NCI-H1048 (cell line): ENCODE measurements at regions not wholly inside any gene's neighbourhood (a gene's known extent, or its start where the extent isn't known, plus 50 kb on each side); places are given as distances from the start of the nearest gene placed in this dataset.
A peak's percentile ranks its signal among the peaks of the same experiment; 100 is the strongest.

Experiments used
- DNase-seq: peaks from one replicate; lab custom pipeline; 2025; lab: John Stamatoyannopoulos, UW

DNA sequence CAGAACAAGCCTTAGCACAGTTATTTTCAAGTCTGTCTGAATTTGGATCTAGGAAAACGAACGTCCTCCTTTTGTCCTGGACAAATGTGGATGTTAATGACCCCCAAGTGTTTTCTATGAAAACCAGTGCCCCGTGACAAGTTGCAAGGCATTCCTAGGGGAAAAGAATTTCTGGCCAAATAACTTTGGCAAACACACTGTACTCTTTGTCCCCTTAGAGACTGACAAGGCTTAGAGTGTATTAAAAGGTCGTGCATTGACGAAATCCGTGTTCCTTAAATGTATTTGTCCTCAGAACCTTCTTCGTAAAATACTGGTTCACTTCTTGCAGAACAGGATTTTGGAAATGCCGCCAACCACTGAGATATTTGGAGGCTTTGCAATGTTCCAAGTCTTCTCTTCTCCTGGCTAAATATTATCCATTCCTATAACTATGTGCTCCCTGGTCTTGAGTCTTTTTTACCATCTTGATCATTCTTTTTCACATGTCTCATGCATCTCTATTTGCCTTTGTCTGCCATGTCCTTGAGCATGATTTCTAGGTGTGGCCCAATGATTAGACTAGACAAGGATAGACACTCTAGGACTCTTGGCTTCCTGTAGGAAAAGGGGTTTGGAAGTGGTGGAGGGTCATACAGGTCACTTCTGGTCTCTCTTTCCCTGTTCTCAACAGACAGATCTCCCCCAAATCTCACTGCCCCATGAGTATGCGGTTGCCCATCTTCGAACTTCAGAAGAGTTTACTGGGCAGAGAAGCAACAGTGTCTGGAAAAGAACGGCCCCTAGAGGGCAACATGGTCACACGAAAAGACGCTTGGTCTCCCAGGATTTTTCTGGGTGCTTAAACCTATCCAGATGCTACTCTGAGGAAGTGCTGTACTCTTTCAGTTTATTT lies 117.5 kb downstream of the EDEM1 start:
- peak; percentile 2 for DNase-seq

DNA sequence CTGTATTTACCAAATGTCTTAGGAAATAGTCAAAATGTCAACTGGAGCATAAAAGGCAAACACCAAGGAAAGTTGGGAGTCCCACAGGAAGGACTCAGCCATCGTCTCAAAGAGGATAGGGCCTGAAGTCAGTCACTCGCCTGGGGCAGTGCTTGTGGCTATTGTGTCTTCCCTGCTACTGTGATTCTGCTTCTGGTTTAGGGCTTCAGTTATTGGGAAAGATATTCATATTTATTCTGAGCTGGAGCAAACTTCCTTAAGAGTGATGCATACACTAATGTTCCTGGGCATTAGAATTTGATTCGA lies 118.1 kb downstream of the EDEM1 start:
- DNase-seq: no peak

GRCh38 chr3:5309171-5309570 lies 121.7 kb downstream of the EDEM1 start:
- DNase-seq: no peak

- no peak for DNase-seq
Observed at GRCh38 chr3:5309602-5310001, 122.1 kb downstream of the EDEM1 start.

DNA sequence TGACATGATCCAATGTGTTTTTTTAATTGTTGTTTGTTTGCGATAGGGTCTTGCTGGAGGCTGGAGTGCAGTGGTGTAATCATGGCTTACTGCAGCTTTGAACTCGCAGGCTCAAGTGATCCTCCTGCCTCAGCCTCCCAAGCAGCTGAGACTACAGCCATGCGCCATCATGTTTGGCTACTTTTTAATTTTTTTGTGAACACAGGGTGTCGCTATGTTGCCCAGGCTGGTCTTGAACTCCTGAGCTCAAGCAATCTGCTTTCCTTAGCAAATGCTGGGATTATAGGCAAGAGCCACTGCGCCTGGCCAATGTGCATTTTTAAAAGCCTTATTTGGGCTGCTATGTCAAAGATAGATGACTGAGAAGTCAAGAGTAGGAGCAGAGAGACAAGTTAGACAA lies 123.0 kb downstream of the EDEM1 start:
- no peak for DNase-seq

- DNase-seq: no peak
Observed at GRCh38 chr3:5312290-5312689, 124.8 kb downstream of the EDEM1 start.

DNA sequence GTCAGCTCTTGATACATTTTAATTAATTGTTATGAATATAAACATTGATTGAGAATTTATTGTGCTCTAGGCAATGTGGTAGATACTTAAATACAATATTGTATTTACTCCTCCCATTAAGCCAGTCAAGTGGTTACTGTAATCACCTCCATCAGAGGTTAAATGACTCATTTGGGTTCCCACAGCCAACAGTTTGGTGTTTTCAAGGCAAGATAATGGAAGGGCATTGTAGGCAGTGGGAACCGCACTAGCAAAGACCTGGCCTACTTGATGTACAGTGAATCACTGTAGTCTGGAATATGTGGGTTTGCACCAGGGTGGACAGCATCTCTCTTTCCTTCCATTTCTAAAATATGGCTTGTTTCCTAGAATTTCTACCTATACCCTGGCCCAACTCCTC lies 127.4 kb downstream of the EDEM1 start:
- no peak for DNase-seq

- DNase-seq: no peak
Observed at GRCh38 chr3:5317557-5317956, 130.1 kb downstream of the EDEM1 start.

DNA sequence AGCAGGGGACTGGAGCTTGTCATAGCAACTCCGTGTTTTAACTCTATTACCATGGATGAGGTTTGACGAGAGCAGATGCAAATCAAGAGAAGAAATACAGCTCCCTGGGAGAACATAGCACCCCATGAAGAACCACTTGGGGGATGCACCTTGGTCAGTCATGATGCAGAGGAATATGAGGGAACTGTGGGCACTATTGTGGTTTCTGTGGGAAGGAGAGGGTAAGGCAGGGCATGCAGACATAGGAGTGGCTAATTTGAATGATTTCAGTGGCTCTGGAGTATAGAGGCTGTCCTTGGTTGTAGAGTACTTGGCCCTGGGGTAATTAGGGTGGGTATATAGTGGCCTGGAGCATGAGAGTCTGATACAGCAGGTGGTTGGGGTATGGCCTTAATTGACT lies 131.9 kb downstream of the EDEM1 start:
- no peak for DNase-seq

DNA sequence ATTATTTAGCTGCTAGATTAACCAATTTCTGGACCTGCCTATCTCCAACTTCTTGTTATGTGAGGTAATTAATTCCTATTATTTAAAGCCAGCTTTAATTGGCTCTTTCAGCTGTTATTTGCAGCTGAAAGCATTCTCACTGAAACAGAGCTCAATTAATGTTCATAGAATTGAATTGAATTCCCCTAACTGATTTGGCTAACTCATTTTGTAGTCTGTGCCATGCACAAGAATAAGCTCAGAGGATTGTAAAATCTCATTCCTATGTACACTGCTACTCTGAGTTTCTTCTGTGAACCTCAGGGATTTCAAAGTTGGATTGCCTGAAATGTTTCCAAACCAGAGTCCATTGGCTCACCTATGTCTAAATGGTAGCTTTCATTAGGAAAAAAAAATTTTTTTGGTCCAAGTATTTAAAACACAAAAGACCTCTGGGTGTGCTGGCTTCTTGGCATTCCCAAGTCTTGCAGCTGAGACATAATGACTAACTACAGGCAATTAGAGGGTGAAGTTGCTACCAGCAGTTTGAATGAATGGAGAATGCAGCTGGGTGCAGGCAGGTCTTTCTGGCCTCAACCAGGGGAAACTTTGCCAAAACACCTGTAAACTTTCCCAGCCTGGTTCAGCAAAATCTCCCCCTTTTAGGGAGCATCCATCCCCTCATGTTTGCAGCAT lies 134.3 kb downstream of the EDEM1 start:
- no peak for DNase-seq

- no peak for DNase-seq
Observed at GRCh38 chr3:5324780-5325179, 137.3 kb downstream of the EDEM1 start.

GRCh38 chr3:5330152-5330810 lies 142.8 kb downstream of the EDEM1 start:
- DNase-seq: no peak

GRCh38 chr3:5331567-5332269 lies 144.2 kb downstream of the EDEM1 start:
- DNase-seq: no peak

- DNase-seq: no peak
Observed at GRCh38 chr3:5332270-5332956, 144.9 kb downstream of the EDEM1 start.

GRCh38 chr3:5339967-5340535 lies 152.5 kb downstream of the EDEM1 start:
- no peak for DNase-seq

DNA sequence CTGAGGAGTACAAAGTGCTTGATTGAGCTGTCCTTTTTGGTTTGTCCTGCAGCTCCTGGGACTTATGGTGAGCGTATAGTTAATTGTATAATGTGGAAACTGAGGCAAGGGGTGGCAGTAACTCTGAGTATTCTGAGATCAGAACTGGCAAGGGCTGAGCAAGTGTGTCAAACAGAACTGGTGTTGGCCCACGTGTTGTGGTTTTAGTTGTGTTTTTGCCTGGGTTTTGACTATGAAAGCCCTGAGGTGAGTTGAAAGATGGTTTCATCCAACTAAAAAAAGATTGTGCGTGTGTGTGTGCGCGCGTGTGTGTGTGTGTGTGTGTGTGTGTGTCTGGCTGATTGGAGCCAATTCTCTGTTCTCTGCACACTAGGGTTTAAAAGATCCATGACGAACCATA lies 154.1 kb downstream of the EDEM1 start:
- no peak for DNase-seq

DNA sequence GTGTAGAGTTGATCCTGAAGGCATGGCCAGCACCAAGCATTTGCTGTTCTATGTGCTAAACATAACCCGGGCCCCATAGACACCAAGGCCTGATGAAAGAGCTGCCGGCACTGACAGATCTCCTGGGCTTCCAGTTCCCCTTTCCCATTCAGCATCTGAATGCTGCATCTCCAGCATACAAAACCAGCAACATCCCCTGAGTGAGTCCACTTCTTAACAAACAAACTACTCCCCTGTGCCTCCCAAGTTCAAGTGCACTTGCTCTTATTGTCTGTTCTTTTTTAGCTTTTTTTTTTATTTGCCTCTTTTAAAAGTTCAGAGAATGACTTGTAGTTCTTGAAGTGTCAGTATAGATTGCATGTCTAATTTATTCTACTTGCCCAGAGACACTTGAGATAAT lies 156.0 kb downstream of the EDEM1 start:
- DNase-seq: no peak

DNA sequence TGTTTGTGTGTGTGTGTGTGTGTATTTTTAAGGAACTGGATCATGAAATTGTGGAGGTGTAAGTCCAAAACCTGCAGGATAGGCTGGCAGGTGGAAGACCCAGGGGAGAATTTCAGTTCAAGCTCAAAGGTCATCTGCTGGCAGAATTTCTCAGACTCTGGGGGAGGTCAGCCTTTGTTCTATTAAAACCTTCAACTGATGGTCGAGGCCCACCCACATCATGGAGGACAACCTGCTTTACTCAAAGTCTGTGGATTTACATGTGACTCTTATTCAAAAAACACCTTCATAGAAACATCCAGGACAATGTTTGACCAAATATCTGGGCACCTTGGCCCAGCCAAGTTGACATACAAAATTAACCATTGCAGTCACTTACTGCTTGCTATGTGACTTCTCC lies 157.2 kb downstream of the EDEM1 start:
- no peak for DNase-seq

- no peak for DNase-seq
Observed at GRCh38 chr3:5347486-5347885, 160.0 kb downstream of the EDEM1 start.

GRCh38 chr3:5348229-5348902 lies 160.9 kb downstream of the EDEM1 start:
- no peak for DNase-seq

DNA sequence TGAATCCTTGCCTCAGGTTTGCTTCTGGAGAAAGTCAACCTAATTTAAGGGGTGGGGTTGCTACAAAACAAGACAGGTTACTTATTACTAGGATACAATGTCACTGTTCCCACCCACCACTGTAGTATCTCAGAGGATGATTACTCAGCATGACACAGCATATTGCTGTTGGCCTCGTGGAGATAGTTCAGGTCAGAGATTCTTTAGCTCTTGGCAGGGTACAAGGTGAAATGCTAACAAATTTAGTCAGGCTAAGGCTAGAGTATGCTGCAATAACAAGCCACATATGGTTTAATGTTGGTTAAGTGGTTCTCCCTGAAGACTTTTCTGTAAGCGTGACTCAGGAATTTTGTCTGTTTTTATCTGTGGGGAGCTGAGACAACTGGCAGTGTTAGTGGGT lies 161.8 kb downstream of the EDEM1 start:
- no peak for DNase-seq
